GM12872 (cell line): ENCODE measurements at regions not wholly inside any gene's neighbourhood (a gene's known extent, or its start where the extent isn't known, plus 50 kb on each side); places are given as distances from the start of the nearest gene placed in this dataset.

Experiments
- TF ChIP-seq, protein P1 (sequence below): IDR thresholded peaks from 3 replicates; pipeline ENCODE4 v1.5.1; 2011; ENCODE audit warnings: low read depth, mild to moderate bottlenecking, low read length, moderate library complexity; ENCODE audit not compliant: insufficient read depth

DNA sequence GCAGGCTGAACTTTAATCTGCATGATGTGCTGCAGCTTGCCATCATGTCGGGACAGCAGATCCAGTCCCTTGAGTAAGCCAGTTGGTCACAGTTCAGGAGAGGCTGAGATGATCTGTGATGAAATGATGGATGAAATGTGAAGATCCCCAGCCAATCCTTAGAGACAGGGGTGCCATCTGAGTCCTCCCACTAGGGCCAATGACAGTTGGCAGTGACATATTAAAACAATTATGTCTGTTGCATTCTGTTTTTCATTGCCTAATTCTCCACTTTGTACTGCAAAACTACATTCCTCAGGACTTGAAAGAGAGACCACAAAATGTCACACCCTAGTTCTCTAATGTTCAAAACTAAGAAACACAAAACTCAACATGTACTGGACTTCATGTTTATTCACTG is 66.3 kb upstream of the CAV2 start:
- TF ChIP-seq, protein P1, sequence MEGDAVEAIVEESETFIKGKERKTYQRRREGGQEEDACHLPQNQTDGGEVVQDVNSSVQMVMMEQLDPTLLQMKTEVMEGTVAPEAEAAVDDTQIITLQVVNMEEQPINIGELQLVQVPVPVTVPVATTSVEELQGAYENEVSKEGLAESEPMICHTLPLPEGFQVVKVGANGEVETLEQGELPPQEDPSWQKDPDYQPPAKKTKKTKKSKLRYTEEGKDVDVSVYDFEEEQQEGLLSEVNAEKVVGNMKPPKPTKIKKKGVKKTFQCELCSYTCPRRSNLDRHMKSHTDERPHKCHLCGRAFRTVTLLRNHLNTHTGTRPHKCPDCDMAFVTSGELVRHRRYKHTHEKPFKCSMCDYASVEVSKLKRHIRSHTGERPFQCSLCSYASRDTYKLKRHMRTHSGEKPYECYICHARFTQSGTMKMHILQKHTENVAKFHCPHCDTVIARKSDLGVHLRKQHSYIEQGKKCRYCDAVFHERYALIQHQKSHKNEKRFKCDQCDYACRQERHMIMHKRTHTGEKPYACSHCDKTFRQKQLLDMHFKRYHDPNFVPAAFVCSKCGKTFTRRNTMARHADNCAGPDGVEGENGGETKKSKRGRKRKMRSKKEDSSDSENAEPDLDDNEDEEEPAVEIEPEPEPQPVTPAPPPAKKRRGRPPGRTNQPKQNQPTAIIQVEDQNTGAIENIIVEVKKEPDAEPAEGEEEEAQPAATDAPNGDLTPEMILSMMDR = no peak

DNA sequence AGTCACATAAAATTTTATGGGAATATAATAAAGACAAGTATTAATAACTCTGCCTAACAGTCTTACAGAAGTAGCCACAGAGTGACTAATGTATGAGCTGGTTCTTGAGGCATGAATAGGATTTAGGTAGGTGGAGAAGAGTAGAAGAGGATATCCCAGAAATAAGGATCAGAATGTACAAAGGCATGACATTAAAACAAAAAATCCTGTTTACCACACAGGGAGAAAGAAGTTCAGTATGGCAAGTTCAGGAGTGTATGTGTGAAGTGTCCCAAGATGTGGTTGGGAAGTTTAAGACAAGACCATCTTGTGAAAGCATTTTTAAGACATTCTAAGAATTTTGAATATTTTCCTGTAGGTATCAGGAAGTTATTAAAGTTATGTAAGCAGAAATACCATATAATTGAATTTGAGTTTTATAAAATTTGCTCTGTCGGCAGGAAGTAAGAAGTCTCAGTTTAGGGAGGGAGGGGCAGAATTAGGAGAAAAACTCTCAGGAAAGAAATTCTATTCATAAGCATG is 64.7 kb upstream of the CAV2 start:
- TF ChIP-seq, protein P1 = no peak

DNA sequence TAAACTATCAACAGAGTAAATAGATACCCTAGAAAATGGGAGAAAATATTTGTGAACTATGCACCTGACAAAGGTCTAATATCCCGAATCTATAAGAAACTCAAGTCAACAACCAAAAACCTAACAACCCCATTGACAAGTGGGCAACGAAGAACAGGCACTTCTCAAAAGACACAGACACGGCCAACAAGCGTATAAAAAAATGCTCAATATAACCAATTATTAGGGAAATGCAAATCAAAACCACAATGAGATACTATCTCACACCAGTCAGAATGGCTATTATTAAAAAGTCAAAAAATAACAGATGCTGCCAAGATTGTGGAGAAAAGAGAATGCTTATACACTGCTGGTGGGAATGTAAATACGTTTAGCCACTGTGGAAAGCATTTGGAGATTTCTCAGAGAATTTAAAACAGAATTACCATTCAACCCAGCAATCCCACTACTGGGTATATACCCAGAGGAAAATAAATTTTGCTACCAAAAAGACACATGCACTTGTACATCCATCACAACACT is 63.2 kb upstream of the CAV2 start:
- TF ChIP-seq, protein P1 = no peak

DNA sequence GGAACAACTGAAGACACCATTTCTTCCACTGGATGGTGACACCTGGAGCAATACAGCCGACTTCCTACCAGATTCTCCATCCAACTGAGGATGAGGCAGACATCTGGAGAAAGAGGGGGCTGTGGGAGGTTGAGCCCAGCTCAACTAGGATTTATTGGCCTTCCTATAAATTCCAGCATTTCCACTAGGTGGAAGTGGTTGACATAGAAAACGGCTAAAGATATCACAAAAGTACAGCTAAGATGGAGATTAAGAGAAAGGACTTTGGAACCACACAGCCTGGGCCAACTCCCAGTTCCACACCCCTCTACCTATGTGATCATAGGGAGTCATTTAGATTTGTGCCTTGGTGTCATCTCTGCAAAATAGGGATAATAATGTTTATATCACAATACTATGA is 61.3 kb upstream of the CAV2 start:
- TF ChIP-seq, protein P1 = no peak

DNA sequence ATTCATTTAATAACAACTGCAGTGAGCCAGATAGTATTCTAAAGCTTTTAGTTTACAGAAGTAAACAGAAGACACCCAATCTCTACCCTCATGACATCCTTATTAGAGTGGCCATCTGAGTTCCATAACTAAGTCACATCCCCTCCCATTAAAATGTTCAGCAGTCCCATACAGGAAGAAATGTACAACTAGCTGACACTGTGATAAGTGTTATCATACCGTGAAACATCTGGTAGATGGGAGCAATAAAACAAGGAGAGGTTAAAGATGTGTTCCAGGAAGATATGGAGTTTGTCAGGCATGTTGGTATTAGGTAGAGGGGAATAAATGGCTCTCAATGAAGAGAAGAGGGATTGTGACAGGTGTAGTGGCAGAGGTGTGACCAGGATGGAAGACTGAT is 60.5 kb upstream of the CAV2 start:
- TF ChIP-seq, protein P1 = no peak

DNA sequence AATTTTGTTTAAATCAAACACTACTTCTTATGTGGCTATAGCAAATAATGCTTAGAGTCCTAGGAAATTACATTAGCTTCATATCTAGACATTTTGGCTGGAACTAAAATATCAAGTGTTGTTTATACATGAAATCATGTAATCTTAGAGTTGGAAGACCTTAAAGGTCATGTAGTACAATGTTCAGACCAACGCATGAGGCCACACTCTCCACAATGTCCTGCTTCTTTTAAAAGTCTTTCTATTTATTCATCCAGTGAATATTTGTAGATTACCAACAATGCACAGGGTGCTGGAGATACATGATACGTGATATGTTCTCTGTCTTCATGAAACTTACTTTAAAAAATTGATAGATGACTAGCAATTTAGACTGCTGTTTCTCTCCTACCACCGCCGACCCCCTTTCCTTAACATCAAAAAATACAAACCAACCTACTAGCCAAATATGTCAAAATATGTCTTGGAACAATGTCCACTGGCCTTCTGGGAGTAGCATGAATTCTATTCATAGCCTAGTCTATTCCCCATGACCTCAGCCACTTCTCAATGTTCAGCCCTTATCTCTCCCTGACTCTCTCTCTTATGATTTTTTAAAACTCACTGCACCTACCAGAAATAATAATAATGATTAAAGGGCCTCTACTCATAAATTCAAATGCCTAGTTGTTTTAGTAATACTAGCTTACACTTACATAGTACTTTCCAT is 59.5 kb upstream of the CAV2 start:
- TF ChIP-seq, protein P1 = no peak

DNA sequence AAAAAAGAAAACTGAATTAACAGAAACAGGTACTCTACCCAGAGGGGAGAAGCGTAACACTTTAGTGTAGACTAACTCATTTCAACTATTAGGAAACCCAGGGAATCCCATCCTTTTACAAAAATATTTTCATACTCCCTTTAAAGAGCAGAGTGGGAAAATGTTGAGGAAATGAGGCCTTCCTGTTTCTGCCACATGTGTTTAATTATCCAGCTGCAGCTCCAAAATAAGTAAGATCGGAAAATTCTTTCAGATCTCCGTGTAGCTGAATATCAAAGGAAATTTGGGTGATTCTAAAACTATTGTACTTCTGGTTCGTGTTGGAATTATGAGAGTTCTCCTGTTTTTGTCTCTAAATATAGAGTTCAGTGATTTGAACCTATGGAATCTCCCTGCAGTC is 58.0 kb upstream of the CAV2 start:
- TF ChIP-seq, protein P1 = no peak
